Heart left ventricle (tissue), 16 donors: ENCODE measurements at regions not wholly inside any gene's neighbourhood (a gene's known extent, or its start where the extent isn't known, plus 50 kb on each side); places are given as distances from the start of the nearest gene placed in this dataset.

Source experiments
- ATAC-seq, 4 donors: fragments of 200-7000 bp; cut with Tn5 transposase; one replicate each; pipeline ENCODE4 v1.9.1; 2020 to 2022; ENCODE audit warnings: moderate library complexity in 4 of 4, mild to moderate bottlenecking in 3 of 4, moderate number of reproducible peaks in 1 of 4
- DNase-seq, 5 donors: peaks; one replicate each; pipeline ENCODE4 v3.0.0-alpha.2; 2020
- H3K27ac ChIP-seq, 12 donors: fragments of 200-600 bp; sonication (generic) in 4 of 12; one replicate each; pipeline versions ENCODE4 v1.5.0 to v1.8.0; 2016 to 2022; ENCODE audit warnings: mild to moderate bottlenecking in 2 of 12
- H3K27me3 ChIP-seq, 9 donors: fragments of 200-600 bp; sonication (generic) in 2 of 9; one replicate each; pipeline versions ENCODE4 v1.5.1 to v1.8.0; 2016 to 2022; ENCODE audit warnings: mild to moderate bottlenecking in 3 of 9
- H3K36me3 ChIP-seq, 9 donors: fragments of 200-600 bp; sonication (generic) in 2 of 9; one replicate each; pipeline versions ENCODE4 v1.5.0 to v1.8.0; 2018 to 2022; ENCODE audit warnings: mild to moderate bottlenecking in 2 of 9
- H3K4me1 ChIP-seq, 12 donors: fragments of 200-600 bp; sonication (generic) in 4 of 12; one replicate each; pipeline versions ENCODE4 v1.5.0 to v1.8.0; 2016 to 2022; ENCODE audit warnings: mild to moderate bottlenecking in 3 of 12
- H3K4me3 ChIP-seq, 12 donors: fragments of 200-600 bp; sonication (generic) in 4 of 12; one replicate each; pipeline versions ENCODE4 v1.5.0 to v1.8.0; 2017 to 2022; ENCODE audit warnings: mild to moderate bottlenecking in 9 of 12, moderate library complexity in 4 of 12
- H3K9me3 ChIP-seq, 12 donors: fragments of 200-600 bp; sonication (generic) in 4 of 12; one replicate each; pipeline versions ENCODE4 v1.5.0 to v1.8.0; 2016 to 2022; ENCODE audit warnings: mild to moderate bottlenecking in 1 of 12
- POLR2A ChIP-seq, 2 donors: fragments of 450-650 bp; IDR thresholded peaks; one replicate each; pipeline ENCODE4 v1.6.1; 2017; ENCODE audit warnings: antibody characterized with exemption in 2 of 2, mild to moderate bottlenecking in 2 of 2, moderate library complexity in 2 of 2
- WGBS, 4 donors: extraction: QIAGEN DNeasy Blood & Tissue Kit in 2 of 4; methylation state at CpG; one replicate each; pipeline versions ENCODE4 v1.1.5 to v1.1.7; 2013 to 2018; 5-methylcytosine and 5-hydroxymethylcytosine counted together
- intact Hi-C, 10 donors: fragments of 100-400 bp; cut with DNase I; formaldehyde crosslinking; loops; one replicate each; pipeline versions ENCODE4 v1.11.1 to v1.14.2; 2022
- TF ChIP-seq, protein P1 (sequence below), 12 donors: fragments of 200-600 bp; sonication (generic) in 4 of 12; IDR thresholded peaks; one replicate each; pipeline versions ENCODE4 v1.5.0 to v1.8.0; 2018 to 2022; ENCODE audit warnings: antibody characterized with exemption in 12 of 12, mild to moderate bottlenecking in 5 of 12
- donor health status: ischemic (EF 13 %, LVEDD 7.1; RV severe dilation, severe dysfunction).
- donor health status: healthy with polysubstance abuse.
- donor health status: DM: no; HTN: yes; CAD: no.
- donor health status: DM: no; HTN: no; CAD: no.
- donor health status: ischemic (EF 25% LVEDD 6.9; RV normal size, moderate dysfunction).
- donor health status: ischemic (EF 25% LVEDD 5.7; RV mildly dilated, moderate dysfunction).
- donor health status: healthy.
- donor health status: DM: yes; HTN: yes; CAD: no.
- donor health status: ischemic (EF 35%, LVEDD 5.7; RV mildly dilated, moderate dysfunction).
- donor health status: nonischemic (EF 11% LVEDD 7.7; RV severe dilation, severe dysfunction).
- donor health status: DM: yes; HTN: yes; CAD: no.
- donor health status: PGD.
- donor health status: ischemic (EF 29% LVEDD 5.4; RV normal size, mild dysfunction).
- donor health status: nonischemic (EF 23%, LVEDD 6.1; RV moderate dilation, normal function).

DNA sequence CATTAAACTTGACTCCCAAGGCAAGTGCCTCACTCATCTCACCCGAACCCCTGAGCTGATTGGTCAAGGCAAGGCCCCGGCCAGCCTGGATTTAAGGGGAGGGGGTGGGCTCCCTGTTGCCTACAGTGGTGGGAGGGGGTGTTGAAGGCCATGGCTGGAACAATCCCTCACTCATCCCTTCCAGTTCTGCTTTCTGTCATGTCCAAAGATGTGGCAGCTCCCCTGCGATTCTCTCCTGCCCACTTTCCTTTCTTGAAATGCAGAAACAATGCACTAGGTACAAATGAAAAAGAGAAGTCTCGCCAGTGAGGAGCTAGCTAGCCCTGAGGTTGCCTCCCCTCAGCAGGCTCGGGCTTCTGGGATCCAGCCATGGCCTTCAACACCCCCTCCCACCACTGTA is 240.9 kb downstream of the SYK start:
- ATAC-seq (no peak), DNase-seq (no peak)
- WGBS, 4 donors = 85 to 94% (median 91%) methylated on average over 5 of the region's 5 CpGs
- Histone ChIP-seq H3K9me3 (no peaks in the 10 kb centered on the region), H3K4me1 (peaks cover 0 to 16% (median 4%) of the 10 kb centered on the region in 12 donors), H3K36me3 (no peaks in the 10 kb centered on the region), H3K27ac (no peak overlapping the region), H3K27me3 (peaks cover 0 to 12% (median 0%) of the 10 kb centered on the region in 9 donors), H3K4me3 (no peak overlapping the region)
- TF ChIP-seq POLR2A (IDR thresholded peaks at IDR 0.05) = no peak
- TF ChIP-seq, protein P1, sequence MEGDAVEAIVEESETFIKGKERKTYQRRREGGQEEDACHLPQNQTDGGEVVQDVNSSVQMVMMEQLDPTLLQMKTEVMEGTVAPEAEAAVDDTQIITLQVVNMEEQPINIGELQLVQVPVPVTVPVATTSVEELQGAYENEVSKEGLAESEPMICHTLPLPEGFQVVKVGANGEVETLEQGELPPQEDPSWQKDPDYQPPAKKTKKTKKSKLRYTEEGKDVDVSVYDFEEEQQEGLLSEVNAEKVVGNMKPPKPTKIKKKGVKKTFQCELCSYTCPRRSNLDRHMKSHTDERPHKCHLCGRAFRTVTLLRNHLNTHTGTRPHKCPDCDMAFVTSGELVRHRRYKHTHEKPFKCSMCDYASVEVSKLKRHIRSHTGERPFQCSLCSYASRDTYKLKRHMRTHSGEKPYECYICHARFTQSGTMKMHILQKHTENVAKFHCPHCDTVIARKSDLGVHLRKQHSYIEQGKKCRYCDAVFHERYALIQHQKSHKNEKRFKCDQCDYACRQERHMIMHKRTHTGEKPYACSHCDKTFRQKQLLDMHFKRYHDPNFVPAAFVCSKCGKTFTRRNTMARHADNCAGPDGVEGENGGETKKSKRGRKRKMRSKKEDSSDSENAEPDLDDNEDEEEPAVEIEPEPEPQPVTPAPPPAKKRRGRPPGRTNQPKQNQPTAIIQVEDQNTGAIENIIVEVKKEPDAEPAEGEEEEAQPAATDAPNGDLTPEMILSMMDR (IDR thresholded peaks at IDR 0.05) = no peak
- intact Hi-C loops = no loop called here

DNA sequence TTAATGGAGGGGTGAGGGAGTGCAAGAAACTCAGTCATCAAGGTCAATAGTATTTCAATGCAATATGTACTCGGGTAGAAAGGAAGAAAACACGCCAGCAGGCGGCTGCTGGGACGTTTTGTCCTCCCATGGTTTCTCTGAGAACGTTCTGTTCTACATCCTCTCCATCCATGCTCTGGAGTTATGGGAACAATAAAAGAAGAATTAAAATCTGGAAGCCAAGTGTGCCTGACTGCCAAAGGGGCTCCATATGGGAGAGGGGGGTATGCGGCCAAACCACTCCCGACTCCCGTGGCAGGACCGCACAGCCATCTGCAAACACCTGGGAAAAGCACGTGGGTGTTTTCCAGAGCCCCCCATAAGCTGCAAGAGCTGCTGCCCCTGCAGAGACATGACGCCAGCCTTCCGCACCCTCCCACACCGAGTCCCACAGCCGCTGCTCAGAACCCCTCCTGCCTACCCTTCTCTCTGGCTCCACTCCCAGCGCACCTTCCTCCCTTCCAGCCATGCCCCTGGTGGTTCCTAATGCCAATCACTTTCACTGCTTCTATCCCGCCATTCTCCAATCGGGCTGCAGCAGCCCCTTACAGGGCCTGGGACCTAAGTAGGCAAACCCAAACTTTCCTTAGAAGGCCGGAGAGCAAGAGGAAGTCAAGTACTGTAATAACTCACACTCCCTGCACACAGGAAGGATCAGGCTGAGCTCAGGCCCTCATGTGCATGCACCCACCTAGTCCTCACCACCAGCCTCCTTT is 241.6 kb downstream of the SYK start:
- intact Hi-C loops = no loop called here
- H3K4me1 ChIP-seq = peaks cover 0 to 12% (median 0%) of the 10 kb centered on the region in 12 donors
- TF ChIP-seq, protein P1 (IDR thresholded peaks at IDR 0.05) = no peak
- no peak for TF ChIP-seq POLR2A (IDR thresholded peaks at IDR 0.05)
- H3K36me3 ChIP-seq = no peaks in the 10 kb centered on the region
- H3K27me3 ChIP-seq = peaks cover 0 to 12% (median 0%) of the 10 kb centered on the region in 9 donors
- no peaks in the 10 kb centered on the region for H3K9me3 ChIP-seq
- ATAC-seq = no peak
- DNase-seq = no peak
- H3K27ac ChIP-seq = no peak overlapping the region
- WGBS, 4 donors = 83 to 89% (median 89%) methylated on average over 17 to 18 of the region's 18 CpGs
- H3K4me3 ChIP-seq = no peak overlapping the region

DNA sequence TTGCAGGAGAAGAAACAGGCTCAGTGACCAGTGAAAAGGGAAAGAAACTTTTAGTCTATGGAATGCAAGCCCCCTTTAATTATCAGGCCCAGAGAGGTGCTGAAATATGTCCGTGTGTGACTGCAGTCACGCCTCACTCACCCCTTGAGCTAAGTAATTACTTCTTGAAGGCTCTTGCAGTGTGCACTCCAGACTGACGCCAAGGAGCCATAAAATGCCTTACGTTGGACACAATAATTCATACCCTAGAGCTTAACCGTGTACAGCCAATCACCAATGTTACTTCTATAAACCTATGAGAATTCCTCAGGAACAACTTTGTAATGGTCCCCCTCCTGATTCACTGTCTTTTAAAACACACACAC is 242.2 kb downstream of the SYK start:
- DNase-seq (no peak), ATAC-seq (no peak)
- TF ChIP-seq POLR2A (IDR thresholded peaks at IDR 0.05) = no peak
- TF ChIP-seq, protein P1 (IDR thresholded peaks at IDR 0.05) = no peak
- H3K4me1 ChIP-seq = peaks cover 0 to 8% (median 0%) of the 10 kb centered on the region in 12 donors
- H3K36me3 ChIP-seq = no peaks in the 10 kb centered on the region
- no peak overlapping the region for H3K27ac ChIP-seq
- H3K27me3 ChIP-seq = peaks cover 0 to 12% (median 0%) of the 10 kb centered on the region in 9 donors
- intact Hi-C loops = loop anchor here in 1 of 10 donors (2.0 kb wide), 1 partner anchor 31 kb away; no protein-coding TSS in a partner anchor
- H3K9me3 ChIP-seq = no peaks in the 10 kb centered on the region
- 84 to 92% (median 86%) methylated on average over 5 of the region's 5 CpGs for WGBS, 4 donors
- H3K4me3 ChIP-seq = no peak overlapping the region

DNA sequence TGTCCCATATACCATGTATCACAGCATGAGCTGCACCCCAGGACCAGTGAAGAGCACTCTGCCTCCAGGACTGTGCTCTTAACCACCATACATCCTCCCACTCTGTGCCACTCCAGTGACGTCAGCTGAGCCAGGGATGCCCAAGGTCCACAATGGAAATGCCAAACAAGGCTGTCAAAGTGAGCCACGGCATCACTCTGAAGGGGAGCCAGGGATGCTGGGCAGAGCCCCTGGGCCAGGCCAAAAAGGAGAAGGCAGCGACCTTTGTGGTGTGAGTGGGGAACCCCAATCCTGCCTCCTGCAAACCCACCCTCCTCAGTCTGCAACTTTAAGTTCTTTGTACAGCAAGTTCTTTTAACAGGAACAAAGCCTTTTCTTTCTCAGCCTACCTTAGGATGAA is 242.7 kb downstream of the SYK start:
- intact Hi-C loops = loop anchor here in 1 of 10 donors (2.0 kb wide), 1 partner anchor 30 kb away; no protein-coding TSS in a partner anchor
- TF ChIP-seq, protein P1 (IDR thresholded peaks at IDR 0.05) = no peak
- TF ChIP-seq POLR2A (IDR thresholded peaks at IDR 0.05) = no peak
- WGBS, 4 donors = 83 to 95% (median 89%) methylated on average over 3 of the region's 3 CpGs

More for the DNA sequence above, 242.7 kb downstream of the SYK start:
- ATAC-seq (no peak), DNase-seq (no peak)
- Histone ChIP-seq H3K36me3 (no peaks in the 10 kb centered on the region), H3K9me3 (no peaks in the 10 kb centered on the region), H3K27ac (no peak overlapping the region), H3K4me3 (no peak overlapping the region), H3K4me1 (peaks cover 0 to 8% (median 0%) of the 10 kb centered on the region in 12 donors), H3K27me3 (peaks cover 0 to 12% (median 0%) of the 10 kb centered on the region in 9 donors)
